ENCODE measurements at regions not wholly inside any gene's neighbourhood (a gene's known extent, or its start where the extent isn't known, plus 50 kb on each side); places are given as distances from the start of the nearest gene placed in this dataset.

- H3K36me3 ChIP-seq, result no peaks in the 10 kb centered on the region
- no peak for DNase-seq (ENCODE audit: low spot score in 2 of 2)
- H3K4me3 ChIP-seq, result no peak overlapping the region
- H3K9me3 ChIP-seq, result no peaks in the 10 kb centered on the region
- intact Hi-C loops (cut with DNase I; ENCODE audit: low total_unique reads), result loop anchor here (5.0 kb wide), 1 partner anchor 1094 kb away; no protein-coding TSS in a partner anchor
- no peak overlapping the region for H3K27ac ChIP-seq
- H3K27me3 ChIP-seq, result peaks cover 0 to 65% of the 10 kb centered on the region in 2 donors
- H3K4me1 ChIP-seq, result no peaks in the 10 kb centered on the region
- TF ChIP-seq POLR2AphosphoS5 (IDR thresholded peaks at IDR 0.05) (no peak), POLR2A (IDR thresholded peaks at IDR 0.05) (no peak)
- TF ChIP-seq, protein P1, sequence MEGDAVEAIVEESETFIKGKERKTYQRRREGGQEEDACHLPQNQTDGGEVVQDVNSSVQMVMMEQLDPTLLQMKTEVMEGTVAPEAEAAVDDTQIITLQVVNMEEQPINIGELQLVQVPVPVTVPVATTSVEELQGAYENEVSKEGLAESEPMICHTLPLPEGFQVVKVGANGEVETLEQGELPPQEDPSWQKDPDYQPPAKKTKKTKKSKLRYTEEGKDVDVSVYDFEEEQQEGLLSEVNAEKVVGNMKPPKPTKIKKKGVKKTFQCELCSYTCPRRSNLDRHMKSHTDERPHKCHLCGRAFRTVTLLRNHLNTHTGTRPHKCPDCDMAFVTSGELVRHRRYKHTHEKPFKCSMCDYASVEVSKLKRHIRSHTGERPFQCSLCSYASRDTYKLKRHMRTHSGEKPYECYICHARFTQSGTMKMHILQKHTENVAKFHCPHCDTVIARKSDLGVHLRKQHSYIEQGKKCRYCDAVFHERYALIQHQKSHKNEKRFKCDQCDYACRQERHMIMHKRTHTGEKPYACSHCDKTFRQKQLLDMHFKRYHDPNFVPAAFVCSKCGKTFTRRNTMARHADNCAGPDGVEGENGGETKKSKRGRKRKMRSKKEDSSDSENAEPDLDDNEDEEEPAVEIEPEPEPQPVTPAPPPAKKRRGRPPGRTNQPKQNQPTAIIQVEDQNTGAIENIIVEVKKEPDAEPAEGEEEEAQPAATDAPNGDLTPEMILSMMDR (IDR thresholded peaks at IDR 0.05), result no peak
Measured at GRCh38 chrX:39443240-39443639, 642.0 kb downstream of the MID1IP1 start.

- Histone ChIP-seq H3K4me3 (no peak overlapping the region), H3K9me3 (no peaks in the 10 kb centered on the region), H3K4me1 (no peaks in the 10 kb centered on the region), H3K27ac (no peak overlapping the region), H3K27me3 (peaks cover 0 to 71% of the 10 kb centered on the region in 2 donors), H3K36me3 (no peaks in the 10 kb centered on the region)
- intact Hi-C loops (cut with DNase I; ENCODE audit: low total_unique reads), result loop anchor here (5.0 kb wide), 1 partner anchor 203 kb away; no protein-coding TSS in a partner anchor
- no peak for DNase-seq (ENCODE audit: low spot score in 2 of 2)
- TF ChIP-seq POLR2A (IDR thresholded peaks at IDR 0.05) (no peak), POLR2AphosphoS5 (IDR thresholded peaks at IDR 0.05) (no peak)
- TF ChIP-seq, protein P1 (IDR thresholded peaks at IDR 0.05), result no peak
Measured at GRCh38 chrX:39445336-39445735, 644.1 kb downstream of the MID1IP1 start.

- intact Hi-C loops (cut with DNase I; ENCODE audit: low total_unique reads), result loop anchor here (5.0 kb wide), 1 partner anchor 207 kb away; no protein-coding TSS in a partner anchor
- Histone ChIP-seq H3K27me3 (peaks cover 0 to 76% of the 10 kb centered on the region in 2 donors), H3K4me3 (no peak overlapping the region), H3K36me3 (no peaks in the 10 kb centered on the region), H3K27ac (no peak overlapping the region), H3K4me1 (no peaks in the 10 kb centered on the region), H3K9me3 (no peaks in the 10 kb centered on the region)
- no peak for DNase-seq (ENCODE audit: low spot score in 2 of 2)
- TF ChIP-seq POLR2A (IDR thresholded peaks at IDR 0.05), result no peak
- TF ChIP-seq, protein P1 (IDR thresholded peaks at IDR 0.05), result no peak
- TF ChIP-seq POLR2AphosphoS5 (IDR thresholded peaks at IDR 0.05), result no peak
Measured at GRCh38 chrX:39449352-39449751, 648.1 kb downstream of the MID1IP1 start.

DNA sequence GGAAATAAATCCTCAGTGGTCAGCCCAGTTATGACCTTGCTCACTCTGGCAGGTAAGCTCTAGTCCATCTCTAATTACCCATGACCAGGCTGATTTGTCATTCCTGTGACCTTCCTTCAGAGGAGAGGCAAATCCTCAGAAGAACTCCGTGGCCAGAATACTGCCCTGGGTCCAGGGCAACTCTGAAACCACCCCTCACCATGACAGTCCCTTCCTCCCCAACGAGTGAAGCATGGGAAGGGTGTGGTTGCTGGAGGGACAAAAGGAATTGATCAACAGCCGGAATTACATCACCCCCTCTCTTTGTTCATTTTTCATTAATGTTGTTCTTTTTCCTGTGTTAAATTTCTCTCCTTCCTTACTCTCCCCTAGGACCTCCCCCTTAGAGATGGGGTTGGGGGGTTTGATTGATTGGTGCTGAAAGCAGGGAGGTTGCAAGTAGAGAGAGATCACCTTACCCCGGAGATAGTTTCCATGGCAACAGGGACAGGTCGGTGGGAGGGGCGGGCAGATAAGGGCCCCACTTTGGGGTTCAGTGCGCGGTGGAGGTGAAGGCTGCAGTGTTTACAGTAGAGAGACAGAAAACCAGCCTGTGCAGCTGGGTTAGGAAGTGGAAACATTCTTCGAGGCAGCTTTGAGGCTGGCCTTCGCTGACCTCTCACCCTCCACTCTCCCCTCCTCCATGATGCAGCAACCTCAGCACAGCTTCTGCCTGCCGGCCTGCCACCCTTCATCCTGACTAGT lies 647.4 kb downstream of the BCOR start:
- no peak for DNase-seq (ENCODE audit: low spot score in 2 of 2)
- H3K4me1 ChIP-seq, result no peaks in the 10 kb centered on the region
- TF ChIP-seq, protein P1 (IDR thresholded peaks at IDR 0.05), result no peak
- no peak for TF ChIP-seq POLR2A (IDR thresholded peaks at IDR 0.05)
- no peak for TF ChIP-seq POLR2AphosphoS5 (IDR thresholded peaks at IDR 0.05)
- H3K9me3 ChIP-seq, result no peaks in the 10 kb centered on the region
- no peak overlapping the region for H3K4me3 ChIP-seq
- no peaks in the 10 kb centered on the region for H3K36me3 ChIP-seq
- peaks cover 0 to 82% of the 10 kb centered on the region in 2 donors for H3K27me3 ChIP-seq
- no peak overlapping the region for H3K27ac ChIP-seq
- intact Hi-C loops (cut with DNase I; ENCODE audit: low total_unique reads), result no loop called here

GRCh38 chrX:39451046-39451445 lies 646.7 kb downstream of the BCOR start:
- Histone ChIP-seq H3K4me1 (no peaks in the 10 kb centered on the region), H3K4me3 (no peak overlapping the region), H3K27me3 (peaks cover 0 to 84% of the 10 kb centered on the region in 2 donors), H3K27ac (no peak overlapping the region), H3K9me3 (no peaks in the 10 kb centered on the region), H3K36me3 (no peaks in the 10 kb centered on the region)
- intact Hi-C loops (cut with DNase I; ENCODE audit: low total_unique reads), result no loop called here
- TF ChIP-seq, protein P1 (IDR thresholded peaks at IDR 0.05), result no peak
- DNase-seq (ENCODE audit: low spot score in 2 of 2), result no peak
